ENCODE measurements at regions not wholly inside any gene's neighbourhood (a gene's known extent, or its start where the extent isn't known, plus 50 kb on each side); places are given as distances from the start of the nearest gene placed in this dataset.
"Not testable (repeated sequence)": the region's sequence is repeated elsewhere in the genome, so short reads cannot be mapped to it uniquely, and the experiment has no call there.

- DNase-seq = no peak
These were observed 367.6 kb upstream of the AGA start for GRCh38 chr4:177809791-177810190.

- no peak for DNase-seq
These were observed 368.0 kb upstream of the AGA start for GRCh38 chr4:177810220-177810619.

- not testable (repeated sequence) for DNase-seq
These were observed 376.2 kb upstream of the AGA start for GRCh38 chr4:177818392-177818791.

GRCh38 chr4:177826973-177827372 is 384.7 kb upstream of the AGA start:
- DNase-seq = no peak

- no peak for DNase-seq
These were observed 399.0 kb upstream of the AGA start for GRCh38 chr4:177841258-177841657.

GRCh38 chr4:177853229-177853628 is 411.0 kb upstream of the AGA start:
- no peak for DNase-seq

GRCh38 chr4:177855507-177856197 is 413.4 kb upstream of the AGA start:
- DNase-seq = no peak

- DNase-seq = no peak
These were observed 417.9 kb upstream of the AGA start for GRCh38 chr4:177860171-177860570.

GRCh38 chr4:177861551-177862094 is 419.4 kb upstream of the AGA start:
- no peak for DNase-seq

- DNase-seq = no peak
These were observed 420.4 kb upstream of the AGA start for GRCh38 chr4:177862541-177863176.

GRCh38 chr4:177879851-177880250 is 437.6 kb upstream of the AGA start:
- no peak for DNase-seq

GRCh38 chr4:177895136-177895535 is 452.9 kb upstream of the AGA start:
- DNase-seq = no peak

GRCh38 chr4:177901786-177902185 is 459.5 kb upstream of the AGA start:
- DNase-seq = no peak

GRCh38 chr4:177902386-177902785 is 460.1 kb upstream of the AGA start:
- DNase-seq = no peak

GRCh38 chr4:177907736-177908424 is 465.6 kb upstream of the AGA start:
- no peak for DNase-seq

- DNase-seq = no peak
These were observed 479.5 kb upstream of the AGA start for GRCh38 chr4:177921715-177922114.

- no peak for DNase-seq
These were observed 481.7 kb upstream of the AGA start for GRCh38 chr4:177923888-177924287.

GRCh38 chr4:177937041-177937440 is 494.8 kb upstream of the AGA start:
- no peak for DNase-seq

GRCh38 chr4:177938226-177938625 is 496.0 kb upstream of the AGA start:
- DNase-seq = no peak

GRCh38 chr4:177945268-177945667 is 503.0 kb upstream of the AGA start:
- DNase-seq = no peak

GRCh38 chr4:177947607-177948006 is 505.4 kb upstream of the AGA start:
- DNase-seq = no peak

- no peak for DNase-seq
These were observed 506.6 kb upstream of the AGA start for GRCh38 chr4:177948853-177949252.

- no peak for DNase-seq
These were observed 508.8 kb upstream of the AGA start for GRCh38 chr4:177951026-177951425.

- no peak for DNase-seq
These were observed 510.5 kb upstream of the AGA start for GRCh38 chr4:177952723-177953122.
